ENCODE measurements at regions not wholly inside any gene's neighbourhood (a gene's known extent, or its start where the extent isn't known, plus 50 kb on each side); places are given as distances from the start of the nearest gene placed in this dataset.
"Not testable (repeated sequence)": the region's sequence is repeated elsewhere in the genome, so short reads cannot be mapped to it uniquely, and the experiment has no call there.

GRCh38 chr3:99321261-99321660, 317.1 kb upstream of the COL8A1 start:
- no peak overlapping the region for H3K9ac ChIP-seq (ENCODE audit: low read depth, low read length)
- H3K9me3 ChIP-seq (ENCODE audit: control insufficient read depth, insufficient read depth, low read length), result no peaks in the 10 kb centered on the region
- H3K36me3 ChIP-seq (ENCODE audit: control insufficient read depth, insufficient read depth, low read length), result no peaks in the 10 kb centered on the region
- no peaks in the 10 kb centered on the region for H3K27me3 ChIP-seq (ENCODE audit: control insufficient read depth, insufficient read depth, low read length)
- no peaks in the 10 kb centered on the region for H3K4me1 ChIP-seq (ENCODE audit: control insufficient read depth, insufficient read depth, low read length)
- H3K4me3 ChIP-seq (ENCODE audit: low read depth, low read length), result no peak overlapping the region

DNA sequence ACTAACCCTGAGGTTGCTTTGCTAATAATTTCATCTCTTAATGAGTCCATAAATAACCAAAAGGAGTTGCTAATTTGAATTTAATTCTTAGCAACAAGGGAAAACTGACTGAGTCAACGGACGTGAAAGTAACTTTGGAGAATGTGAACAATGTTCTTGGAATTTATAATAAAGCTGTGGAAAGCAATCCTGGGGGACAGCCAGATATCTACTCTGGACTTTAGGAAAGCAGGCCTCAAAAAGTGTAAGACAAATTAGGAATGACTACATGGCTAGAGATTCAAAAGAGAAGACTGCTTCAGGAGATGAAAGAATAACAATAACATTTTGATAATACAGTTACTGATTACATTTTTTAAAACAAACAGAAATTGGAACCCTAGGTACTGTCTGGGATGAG, 318.4 kb upstream of the COL8A1 start:
- H3K27me3 ChIP-seq (ENCODE audit: control insufficient read depth, insufficient read depth, low read length), result no peaks in the 10 kb centered on the region
- no peaks in the 10 kb centered on the region for H3K36me3 ChIP-seq (ENCODE audit: control insufficient read depth, insufficient read depth, low read length)
- no peak overlapping the region for H3K4me3 ChIP-seq (ENCODE audit: low read depth, low read length)
- no peaks in the 10 kb centered on the region for H3K9me3 ChIP-seq (ENCODE audit: control insufficient read depth, insufficient read depth, low read length)
- no peak overlapping the region for H3K9ac ChIP-seq (ENCODE audit: low read depth, low read length)
- no peaks in the 10 kb centered on the region for H3K4me1 ChIP-seq (ENCODE audit: control insufficient read depth, insufficient read depth, low read length)

DNA sequence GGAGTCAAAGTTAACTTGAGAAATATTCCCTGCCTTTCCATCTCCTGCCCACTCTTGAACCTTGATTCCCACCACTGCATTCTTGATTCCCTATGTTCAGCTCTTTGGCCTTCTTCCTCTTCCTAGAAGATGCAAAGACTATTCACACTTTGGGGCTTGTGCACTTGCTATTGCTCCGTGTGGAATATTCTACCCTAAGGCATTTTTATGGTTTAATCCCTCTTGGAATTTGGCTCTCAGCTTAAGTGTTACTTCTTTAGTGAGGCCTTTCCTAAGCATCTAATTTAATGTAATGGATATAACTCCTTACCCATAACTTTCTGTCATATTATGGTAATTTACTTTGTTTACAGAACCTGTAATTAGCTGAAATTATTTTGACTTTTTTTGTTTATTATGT, 318.9 kb upstream of the COL8A1 start:
- Histone ChIP-seq H3K9ac (ENCODE audit: low read depth, low read length) (no peak overlapping the region), H3K27me3 (ENCODE audit: control insufficient read depth, insufficient read depth, low read length) (no peaks in the 10 kb centered on the region), H3K36me3 (ENCODE audit: control insufficient read depth, insufficient read depth, low read length) (no peaks in the 10 kb centered on the region), H3K4me3 (ENCODE audit: low read depth, low read length) (no peak overlapping the region), H3K9me3 (ENCODE audit: control insufficient read depth, insufficient read depth, low read length) (no peaks in the 10 kb centered on the region), H3K4me1 (ENCODE audit: control insufficient read depth, insufficient read depth, low read length) (no peaks in the 10 kb centered on the region)

DNA sequence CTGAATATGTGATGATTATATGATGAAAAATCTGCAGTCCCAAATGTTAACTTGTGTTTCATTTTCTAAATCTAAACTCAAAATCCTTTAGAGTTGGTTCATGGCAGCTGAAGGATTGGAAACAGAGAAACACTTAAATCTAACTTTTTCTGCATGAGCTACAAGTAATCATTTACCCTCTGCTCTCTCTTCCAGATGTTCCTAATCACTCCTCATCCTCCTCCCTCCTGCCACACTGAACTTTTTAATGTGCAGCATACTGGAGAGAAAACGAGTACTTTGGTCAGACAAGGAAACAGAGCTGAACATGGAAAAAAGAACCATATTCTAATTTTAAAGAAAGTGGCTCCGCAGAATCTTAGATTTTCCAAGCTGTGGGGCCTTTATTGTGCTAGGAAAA, 321.2 kb upstream of the COL8A1 start:
- no peaks in the 10 kb centered on the region for H3K27me3 ChIP-seq (ENCODE audit: control insufficient read depth, insufficient read depth, low read length)
- H3K4me3 ChIP-seq (ENCODE audit: low read depth, low read length), result no peak overlapping the region
- H3K36me3 ChIP-seq (ENCODE audit: control insufficient read depth, insufficient read depth, low read length), result no peaks in the 10 kb centered on the region
- no peaks in the 10 kb centered on the region for H3K4me1 ChIP-seq (ENCODE audit: control insufficient read depth, insufficient read depth, low read length)
- H3K9ac ChIP-seq (ENCODE audit: low read depth, low read length), result no peak overlapping the region
- H3K9me3 ChIP-seq (ENCODE audit: control insufficient read depth, insufficient read depth, low read length), result no peaks in the 10 kb centered on the region

- no peak overlapping the region for H3K4me3 ChIP-seq (ENCODE audit: low read depth, low read length)
- no peaks in the 10 kb centered on the region for H3K27me3 ChIP-seq (ENCODE audit: control insufficient read depth, insufficient read depth, low read length)
- H3K4me1 ChIP-seq (ENCODE audit: control insufficient read depth, insufficient read depth, low read length), result no peaks in the 10 kb centered on the region
- H3K9ac ChIP-seq (ENCODE audit: low read depth, low read length), result no peak overlapping the region
- no peaks in the 10 kb centered on the region for H3K36me3 ChIP-seq (ENCODE audit: control insufficient read depth, insufficient read depth, low read length)
- no peaks in the 10 kb centered on the region for H3K9me3 ChIP-seq (ENCODE audit: control insufficient read depth, insufficient read depth, low read length)
Observed at GRCh38 chr3:99315896-99316295, 322.5 kb upstream of the COL8A1 start.

DNA sequence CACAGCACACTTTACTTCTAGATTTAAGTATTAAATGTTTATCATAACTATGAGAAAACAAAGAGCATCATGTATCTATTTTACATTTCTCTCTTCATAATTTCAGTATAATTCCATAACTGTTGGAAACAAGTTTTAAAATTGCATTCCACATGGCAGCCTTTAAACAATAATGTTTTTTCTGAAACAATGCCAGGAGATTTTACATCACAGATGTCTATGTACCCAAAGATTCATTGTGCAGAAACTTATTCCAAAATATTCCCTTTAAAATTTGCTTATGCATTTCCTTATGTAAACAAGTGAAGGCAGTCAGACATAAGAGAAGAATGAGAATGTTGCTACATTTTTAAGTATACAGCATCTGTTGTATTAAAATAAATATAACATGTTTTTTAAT, 324.9 kb upstream of the COL8A1 start:
- H3K4me3 ChIP-seq (ENCODE audit: low read depth, low read length), result no peak overlapping the region
- H3K36me3 ChIP-seq (ENCODE audit: control insufficient read depth, insufficient read depth, low read length), result no peaks in the 10 kb centered on the region
- H3K27me3 ChIP-seq (ENCODE audit: control insufficient read depth, insufficient read depth, low read length), result no peaks in the 10 kb centered on the region
- H3K9ac ChIP-seq (ENCODE audit: low read depth, low read length), result no peak overlapping the region
- H3K4me1 ChIP-seq (ENCODE audit: control insufficient read depth, insufficient read depth, low read length), result no peaks in the 10 kb centered on the region
- no peaks in the 10 kb centered on the region for H3K9me3 ChIP-seq (ENCODE audit: control insufficient read depth, insufficient read depth, low read length)

DNA sequence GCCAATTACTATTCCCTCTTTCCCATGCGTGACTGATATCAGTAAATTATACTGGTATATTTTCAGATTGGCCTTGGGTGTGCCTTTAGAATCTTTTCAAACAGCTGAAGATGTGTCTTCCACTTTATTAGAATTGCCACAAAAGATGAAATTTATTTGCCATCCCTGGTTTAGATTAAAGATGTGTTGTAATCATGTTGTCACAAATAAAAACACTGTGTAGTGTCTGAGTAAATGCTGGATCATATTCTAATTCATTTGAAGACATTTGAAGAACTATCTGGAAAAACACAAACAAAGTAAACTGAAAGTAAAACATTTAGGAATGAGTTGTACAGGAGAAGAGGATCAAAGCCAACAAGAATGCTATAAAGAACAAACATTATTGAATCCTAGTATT, 339.7 kb upstream of the COL8A1 start:
- H3K36me3 ChIP-seq (ENCODE audit: control insufficient read depth, insufficient read depth, low read length), result no peaks in the 10 kb centered on the region
- H3K27me3 ChIP-seq (ENCODE audit: control insufficient read depth, insufficient read depth, low read length), result no peaks in the 10 kb centered on the region
- H3K9ac ChIP-seq (ENCODE audit: low read depth, low read length), result no peak overlapping the region
- peaks cover 5% of the 10 kb centered on the region for H3K4me1 ChIP-seq (ENCODE audit: control insufficient read depth, insufficient read depth, low read length)
- no peaks in the 10 kb centered on the region for H3K9me3 ChIP-seq (ENCODE audit: control insufficient read depth, insufficient read depth, low read length)
- no peak overlapping the region for H3K4me3 ChIP-seq (ENCODE audit: low read depth, low read length)

DNA sequence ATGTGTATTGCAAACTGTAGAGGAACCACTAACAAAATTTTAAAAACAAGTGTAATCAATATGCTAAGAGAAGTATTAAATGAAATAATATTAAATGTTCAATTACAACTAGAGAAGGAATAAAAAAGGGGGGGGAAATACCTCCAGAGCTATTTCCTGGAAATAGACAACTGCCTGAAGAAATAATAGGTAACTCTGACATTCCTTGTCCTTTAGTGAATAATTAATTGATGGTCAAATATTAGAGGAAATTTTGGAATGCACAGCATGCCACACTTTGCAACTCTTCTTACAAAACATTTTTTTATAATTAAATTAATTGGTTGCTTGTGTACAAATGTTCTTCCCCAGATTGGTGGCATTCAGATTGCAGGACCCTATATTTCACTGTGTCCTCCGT, 342.6 kb upstream of the COL8A1 start:
- H3K9ac ChIP-seq (ENCODE audit: low read depth, low read length), result no peak overlapping the region
- no peaks in the 10 kb centered on the region for H3K9me3 ChIP-seq (ENCODE audit: control insufficient read depth, insufficient read depth, low read length)
- H3K36me3 ChIP-seq (ENCODE audit: control insufficient read depth, insufficient read depth, low read length), result no peaks in the 10 kb centered on the region
- peaks cover 5% of the 10 kb centered on the region for H3K4me1 ChIP-seq (ENCODE audit: control insufficient read depth, insufficient read depth, low read length)
- no peaks in the 10 kb centered on the region for H3K27me3 ChIP-seq (ENCODE audit: control insufficient read depth, insufficient read depth, low read length)
- no peak overlapping the region for H3K4me3 ChIP-seq (ENCODE audit: low read depth, low read length)

DNA sequence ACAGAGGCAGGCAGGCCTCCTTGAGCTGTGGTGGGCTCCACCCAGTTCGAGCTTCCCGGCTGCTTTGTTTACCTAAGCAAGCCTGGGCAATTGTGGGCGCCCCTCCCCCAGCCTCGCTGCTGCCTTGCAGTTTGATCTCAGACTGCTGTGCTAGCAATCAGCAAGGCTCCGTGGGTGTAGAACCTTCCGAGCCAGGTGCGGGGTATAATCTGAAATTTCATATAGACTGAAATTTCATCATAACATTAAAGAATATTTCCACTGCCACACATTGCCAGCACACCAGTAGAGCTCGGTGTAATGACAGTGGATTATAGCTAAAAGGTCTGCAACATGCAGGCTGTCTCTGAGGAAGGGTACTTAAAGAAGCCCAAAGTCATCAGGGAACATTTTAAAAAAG, 344.3 kb upstream of the COL8A1 start:
- H3K9ac ChIP-seq (ENCODE audit: low read depth, low read length); H3K9me3 ChIP-seq (ENCODE audit: control insufficient read depth, insufficient read depth, low read length); H3K27me3 ChIP-seq (ENCODE audit: control insufficient read depth, insufficient read depth, low read length); H3K4me1 ChIP-seq (ENCODE audit: control insufficient read depth, insufficient read depth, low read length); H3K36me3 ChIP-seq (ENCODE audit: control insufficient read depth, insufficient read depth, low read length): not testable (repeated sequence)
- H3K4me3 ChIP-seq (ENCODE audit: low read depth, low read length), result peak overlapping the region; percentile 36

DNA sequence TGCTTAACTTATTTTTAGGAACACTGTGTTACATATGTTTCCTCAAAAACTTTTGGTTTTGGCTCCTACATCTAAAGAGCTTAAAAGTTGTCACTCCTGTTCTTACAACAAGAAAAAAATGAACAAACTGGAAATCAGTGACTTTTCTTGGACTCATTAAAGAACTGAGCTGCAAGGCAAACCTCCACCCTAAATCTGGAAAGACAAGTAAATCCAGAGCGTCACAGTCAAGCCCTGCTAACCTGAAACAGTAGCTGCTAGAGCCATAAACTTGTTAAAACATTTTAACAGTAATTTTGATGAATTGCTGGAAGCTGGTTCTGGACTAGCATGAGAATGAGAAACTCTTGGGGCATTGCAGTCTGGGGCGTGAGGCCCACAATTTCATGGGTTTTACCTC, 350.5 kb upstream of the COL8A1 start:
- Histone ChIP-seq H3K9me3 (ENCODE audit: control insufficient read depth, insufficient read depth, low read length) (no peaks in the 10 kb centered on the region), H3K27me3 (ENCODE audit: control insufficient read depth, insufficient read depth, low read length) (no peaks in the 10 kb centered on the region), H3K4me3 (ENCODE audit: low read depth, low read length) (no peak overlapping the region), H3K36me3 (ENCODE audit: control insufficient read depth, insufficient read depth, low read length) (no peaks in the 10 kb centered on the region), H3K9ac (ENCODE audit: low read depth, low read length) (no peak overlapping the region), H3K4me1 (ENCODE audit: control insufficient read depth, insufficient read depth, low read length) (no peaks in the 10 kb centered on the region)

DNA sequence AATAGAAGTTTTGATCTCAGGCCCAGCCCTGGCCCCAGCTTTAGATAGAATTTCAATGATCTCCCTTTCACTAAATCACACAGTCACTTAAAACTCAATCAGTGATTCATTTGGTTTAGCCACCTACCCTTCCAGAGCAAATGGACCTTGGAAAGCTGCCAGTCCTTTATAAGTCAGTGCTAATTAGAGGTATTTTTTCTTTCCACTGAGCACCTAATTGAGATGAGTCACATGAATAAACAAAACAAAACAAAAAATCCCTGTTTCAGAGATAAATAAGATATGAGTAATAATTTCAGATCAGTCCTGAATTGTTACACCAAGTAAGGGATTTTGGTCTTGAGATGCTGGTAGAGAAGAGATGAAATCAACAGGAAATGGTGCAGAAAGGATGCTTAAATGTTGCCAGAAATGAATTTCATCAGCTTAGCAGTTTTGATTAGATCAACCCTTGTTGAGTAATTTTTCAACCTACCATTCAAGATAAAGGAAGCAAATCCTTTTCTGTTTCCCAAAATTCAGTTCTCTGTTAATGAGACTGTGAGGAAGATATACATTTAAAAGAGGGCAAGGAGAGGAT, 352.0 kb upstream of the COL8A1 start:
- H3K9ac ChIP-seq (ENCODE audit: low read depth, low read length), result no peak overlapping the region
- no peaks in the 10 kb centered on the region for H3K4me1 ChIP-seq (ENCODE audit: control insufficient read depth, insufficient read depth, low read length)
- no peaks in the 10 kb centered on the region for H3K27me3 ChIP-seq (ENCODE audit: control insufficient read depth, insufficient read depth, low read length)
- no peak overlapping the region for H3K4me3 ChIP-seq (ENCODE audit: low read depth, low read length)
- H3K9me3 ChIP-seq (ENCODE audit: control insufficient read depth, insufficient read depth, low read length), result no peaks in the 10 kb centered on the region
- no peaks in the 10 kb centered on the region for H3K36me3 ChIP-seq (ENCODE audit: control insufficient read depth, insufficient read depth, low read length)

GRCh38 chr3:99269606-99270351, 368.3 kb upstream of the DCBLD2 start:
- no peaks in the 10 kb centered on the region for H3K4me1 ChIP-seq (ENCODE audit: control insufficient read depth, insufficient read depth, low read length)
- H3K9me3 ChIP-seq (ENCODE audit: control insufficient read depth, insufficient read depth, low read length), result no peaks in the 10 kb centered on the region
- no peaks in the 10 kb centered on the region for H3K36me3 ChIP-seq (ENCODE audit: control insufficient read depth, insufficient read depth, low read length)
- no peaks in the 10 kb centered on the region for H3K27me3 ChIP-seq (ENCODE audit: control insufficient read depth, insufficient read depth, low read length)
- no peak overlapping the region for H3K9ac ChIP-seq (ENCODE audit: low read depth, low read length)
- H3K4me3 ChIP-seq (ENCODE audit: low read depth, low read length), result no peak overlapping the region

All from iPS-15b (cell line).